NCI-H69 (cell line): ENCODE measurements at regions not wholly inside any gene's neighbourhood (a gene's known extent, or its start where the extent isn't known, plus 50 kb on each side); places are given as distances from the start of the nearest gene placed in this dataset.

ENCODE experiments used
- DNase-seq: peaks from one replicate; lab custom pipeline; 2025; lab: John Stamatoyannopoulos, UW

- no peak for DNase-seq
Observed at GRCh38 chr12:127358888-127359287, 908.1 kb upstream of the TMEM132C start.

GRCh38 chr12:127360580-127360979, 906.4 kb upstream of the TMEM132C start:
- DNase-seq = no peak

- DNase-seq = no peak
Observed at GRCh38 chr12:127362121-127362520, 904.8 kb upstream of the TMEM132C start.

- peak; percentile 21 for DNase-seq
Observed at GRCh38 chr12:127363392-127363791, 903.6 kb upstream of the TMEM132C start.

GRCh38 chr12:127373559-127373958, 893.4 kb upstream of the TMEM132C start:
- DNase-seq = no peak

GRCh38 chr12:127374447-127374846, 892.5 kb upstream of the TMEM132C start:
- no peak for DNase-seq

GRCh38 chr12:127381043-127381668, 885.8 kb upstream of the TMEM132C start:
- DNase-seq = peak; percentile 52

GRCh38 chr12:127381681-127382080, 885.3 kb upstream of the TMEM132C start:
- DNase-seq = no peak

- DNase-seq = no peak
Observed at GRCh38 chr12:127383281-127383680, 883.7 kb upstream of the TMEM132C start.

GRCh38 chr12:127386723-127387122, 880.2 kb upstream of the TMEM132C start:
- no peak for DNase-seq

- DNase-seq = no peak
Observed at GRCh38 chr12:127388985-127389384, 878.0 kb upstream of the TMEM132C start.

GRCh38 chr12:127389923-127390322, 877.0 kb upstream of the TMEM132C start:
- no peak for DNase-seq

GRCh38 chr12:127393465-127393864, 873.5 kb upstream of the TMEM132C start:
- DNase-seq = no peak

GRCh38 chr12:127393896-127394295, 873.1 kb upstream of the TMEM132C start:
- DNase-seq = no peak

GRCh38 chr12:127396734-127397133, 870.2 kb upstream of the TMEM132C start:
- DNase-seq = no peak

GRCh38 chr12:127398016-127398710, 868.8 kb upstream of the TMEM132C start:
- no peak for DNase-seq

- DNase-seq = no peak
Observed at GRCh38 chr12:127399451-127399850, 867.5 kb upstream of the TMEM132C start.

- no peak for DNase-seq
Observed at GRCh38 chr12:127400221-127400620, 866.7 kb upstream of the TMEM132C start.

- no peak for DNase-seq
Observed at GRCh38 chr12:127401005-127401404, 866.0 kb upstream of the TMEM132C start.

- no peak for DNase-seq
Observed at GRCh38 chr12:127401536-127401935, 865.4 kb upstream of the TMEM132C start.

GRCh38 chr12:127411166-127411915, 855.6 kb upstream of the TMEM132C start:
- no peak for DNase-seq

GRCh38 chr12:127411981-127412380, 855.0 kb upstream of the TMEM132C start:
- no peak for DNase-seq

- no peak for DNase-seq
Observed at GRCh38 chr12:127412866-127413265, 854.1 kb upstream of the TMEM132C start.
